ENCODE measurements at regions not wholly inside any gene's neighbourhood (a gene's known extent, or its start where the extent isn't known, plus 50 kb on each side); places are given as distances from the start of the nearest gene placed in this dataset.

- TF ChIP-seq, protein P1, sequence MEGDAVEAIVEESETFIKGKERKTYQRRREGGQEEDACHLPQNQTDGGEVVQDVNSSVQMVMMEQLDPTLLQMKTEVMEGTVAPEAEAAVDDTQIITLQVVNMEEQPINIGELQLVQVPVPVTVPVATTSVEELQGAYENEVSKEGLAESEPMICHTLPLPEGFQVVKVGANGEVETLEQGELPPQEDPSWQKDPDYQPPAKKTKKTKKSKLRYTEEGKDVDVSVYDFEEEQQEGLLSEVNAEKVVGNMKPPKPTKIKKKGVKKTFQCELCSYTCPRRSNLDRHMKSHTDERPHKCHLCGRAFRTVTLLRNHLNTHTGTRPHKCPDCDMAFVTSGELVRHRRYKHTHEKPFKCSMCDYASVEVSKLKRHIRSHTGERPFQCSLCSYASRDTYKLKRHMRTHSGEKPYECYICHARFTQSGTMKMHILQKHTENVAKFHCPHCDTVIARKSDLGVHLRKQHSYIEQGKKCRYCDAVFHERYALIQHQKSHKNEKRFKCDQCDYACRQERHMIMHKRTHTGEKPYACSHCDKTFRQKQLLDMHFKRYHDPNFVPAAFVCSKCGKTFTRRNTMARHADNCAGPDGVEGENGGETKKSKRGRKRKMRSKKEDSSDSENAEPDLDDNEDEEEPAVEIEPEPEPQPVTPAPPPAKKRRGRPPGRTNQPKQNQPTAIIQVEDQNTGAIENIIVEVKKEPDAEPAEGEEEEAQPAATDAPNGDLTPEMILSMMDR (conservative IDR thresholded peaks at IDR 0.05; ENCODE audit: low read depth, low read length), result no peak
- TF ChIP-seq, protein P2, sequence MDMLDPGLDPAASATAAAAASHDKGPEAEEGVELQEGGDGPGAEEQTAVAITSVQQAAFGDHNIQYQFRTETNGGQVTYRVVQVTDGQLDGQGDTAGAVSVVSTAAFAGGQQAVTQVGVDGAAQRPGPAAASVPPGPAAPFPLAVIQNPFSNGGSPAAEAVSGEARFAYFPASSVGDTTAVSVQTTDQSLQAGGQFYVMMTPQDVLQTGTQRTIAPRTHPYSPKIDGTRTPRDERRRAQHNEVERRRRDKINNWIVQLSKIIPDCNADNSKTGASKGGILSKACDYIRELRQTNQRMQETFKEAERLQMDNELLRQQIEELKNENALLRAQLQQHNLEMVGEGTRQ (IDR thresholded peaks at IDR 0.05; ENCODE audit: low read depth, low read length), result no peak
- TF ChIP-seq POLR2A (IDR thresholded peaks at IDR 0.05; ENCODE audit: low read depth, low read length) (no peak), MXI1 (IDR thresholded peaks at IDR 0.05; ENCODE audit: borderline replicate concordance, low read depth, low read length) (no peak)
Observed at GRCh38 chrX:10393241-10393640, 227.1 kb downstream of the MID1 start.

Measured in IMR-90 (cell line).